BE2C (cell line): ENCODE measurements at regions not wholly inside any gene's neighbourhood (a gene's known extent, or its start where the extent isn't known, plus 50 kb on each side); places are given as distances from the start of the nearest gene placed in this dataset.

Experiments
- DNase-seq: peaks from one replicate; pipeline ENCODE4 v3.0.0-alpha.2; 2020
- H3K27me3 ChIP-seq: fragments of 250-450 bp; sonication (Bioruptor Pico); 2 replicates; pipeline ENCODE4 v1.5.1; 2020; ENCODE audit warnings: mild to moderate bottlenecking
- H3K36me3 ChIP-seq: fragments of 250-450 bp; sonication (Bioruptor Pico); 2 replicates; pipeline ENCODE4 v1.5.1; 2020; ENCODE audit warnings: mild to moderate bottlenecking
- H3K4me1 ChIP-seq: fragments of 250-450 bp; sonication (Bioruptor Pico); 2 replicates; pipeline ENCODE4 v1.5.1; 2020
- H3K4me3 ChIP-seq: 2 replicates; pipeline ENCODE4 v1.5.1; 2011; ENCODE audit warnings: low read depth, low read length
- H3K9me3 ChIP-seq: fragments of 250-450 bp; sonication (Bioruptor Pico); 2 replicates; pipeline ENCODE4 v1.5.1; 2020
- CTCF ChIP-seq: IDR thresholded peaks from 2 replicates; pipeline ENCODE4 v1.5.1; 2012; ENCODE audit warnings: mild to moderate bottlenecking, low read depth, low read length

GRCh38 chr10:121054874-121055273 lies 203.7 kb downstream of the WDR11 start:
- Histone ChIP-seq H3K36me3 (no peaks in the 10 kb centered on the region), H3K27me3 (no peaks in the 10 kb centered on the region), H3K9me3 (no peaks in the 10 kb centered on the region), H3K4me1 (peaks cover 21% of the 10 kb centered on the region), H3K4me3 (no peak overlapping the region)
- no peak for DNase-seq
- TF ChIP-seq CTCF, result no peak

GRCh38 chr10:121057269-121057668 lies 206.1 kb downstream of the WDR11 start:
- no peak for TF ChIP-seq CTCF
- H3K36me3 ChIP-seq, result no peaks in the 10 kb centered on the region

GRCh38 chr10:121058082-121058481 lies 206.9 kb downstream of the WDR11 start:
- TF ChIP-seq CTCF, result no peak
- Histone ChIP-seq H3K36me3 (no peaks in the 10 kb centered on the region), H3K4me3 (no peak overlapping the region), H3K9me3 (no peaks in the 10 kb centered on the region), H3K27me3 (no peaks in the 10 kb centered on the region), H3K4me1 (peaks cover 21% of the 10 kb centered on the region)
- no peak for DNase-seq

More at GRCh38 chr10:121057269-121057668, 206.1 kb downstream of the WDR11 start:
- no peak for DNase-seq
- Histone ChIP-seq H3K27me3 (no peaks in the 10 kb centered on the region), H3K9me3 (no peaks in the 10 kb centered on the region), H3K4me3 (no peak overlapping the region), H3K4me1 (peaks cover 21% of the 10 kb centered on the region)

- no peaks in the 10 kb centered on the region for H3K36me3 ChIP-seq
- H3K27me3 ChIP-seq, result no peaks in the 10 kb centered on the region
- no peak for DNase-seq
- TF ChIP-seq CTCF, result no peak
- H3K4me1 ChIP-seq, result peaks cover 24% of the 10 kb centered on the region
- H3K9me3 ChIP-seq, result no peaks in the 10 kb centered on the region
- no peak overlapping the region for H3K4me3 ChIP-seq
Observed at GRCh38 chr10:121059351-121059750, 208.2 kb downstream of the WDR11 start.

GRCh38 chr10:121062115-121062514 lies 211.0 kb downstream of the WDR11 start:
- peaks cover 17% of the 10 kb centered on the region for H3K4me1 ChIP-seq
- H3K4me3 ChIP-seq, result no peak overlapping the region
- no peaks in the 10 kb centered on the region for H3K36me3 ChIP-seq
- DNase-seq, result no peak
- H3K9me3 ChIP-seq, result no peaks in the 10 kb centered on the region
- no peak for TF ChIP-seq CTCF
- no peaks in the 10 kb centered on the region for H3K27me3 ChIP-seq

GRCh38 chr10:121063744-121064143 lies 212.6 kb downstream of the WDR11 start:
- TF ChIP-seq CTCF, result no peak
- Histone ChIP-seq H3K36me3 (no peaks in the 10 kb centered on the region), H3K4me3 (no peak overlapping the region), H3K9me3 (no peaks in the 10 kb centered on the region), H3K4me1 (peaks cover 7% of the 10 kb centered on the region), H3K27me3 (no peaks in the 10 kb centered on the region)
- no peak for DNase-seq
